ENCODE measurements at regions not wholly inside any gene's neighbourhood (a gene's known extent, or its start where the extent isn't known, plus 50 kb on each side); places are given as distances from the start of the nearest gene placed in this dataset.

- no peak overlapping the region for H3K4me3 ChIP-seq (ENCODE audit: low read depth, low read length)
- in situ Hi-C loops (cut with HindIII; ENCODE audit: low sequenced_read_pairs) = no loop called here
- DNase-seq (ENCODE audit: low read depth, low spot score) = peak; percentile 67
- TF ChIP-seq CTCF (IDR thresholded peaks at IDR 0.05; ENCODE audit: low read depth, low read length) = no peak
These were observed 130.7 kb downstream of the SAMD9 start for GRCh38 chr7:92987095-92987494.

DNA sequence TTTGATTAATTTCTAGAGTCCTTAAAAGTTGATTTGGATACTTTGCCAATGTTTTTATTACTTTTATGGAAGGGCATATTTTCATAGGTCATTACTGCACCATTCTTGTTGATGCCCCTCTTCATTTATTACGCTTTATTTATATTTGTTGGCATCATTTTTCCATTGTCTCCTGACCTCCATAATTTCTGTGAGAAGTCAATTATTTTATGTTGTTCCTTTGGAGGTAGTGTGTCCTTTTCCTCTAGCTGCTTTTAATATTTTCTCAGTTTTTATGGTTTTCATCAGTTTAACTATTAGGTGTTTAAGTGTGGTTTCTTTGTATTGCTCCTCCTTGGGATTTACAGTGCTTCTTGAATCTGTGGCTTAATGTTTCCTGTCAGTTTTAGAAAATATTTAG, 134.9 kb downstream of the SAMD9 start:
- no peak for TF ChIP-seq CTCF (IDR thresholded peaks at IDR 0.05; ENCODE audit: low read depth, low read length)
- no peak for DNase-seq (ENCODE audit: low read depth, low spot score)
- in situ Hi-C loops (cut with HindIII; ENCODE audit: low sequenced_read_pairs) = no loop called here
- no peak overlapping the region for H3K4me3 ChIP-seq (ENCODE audit: low read depth, low read length)

DNA sequence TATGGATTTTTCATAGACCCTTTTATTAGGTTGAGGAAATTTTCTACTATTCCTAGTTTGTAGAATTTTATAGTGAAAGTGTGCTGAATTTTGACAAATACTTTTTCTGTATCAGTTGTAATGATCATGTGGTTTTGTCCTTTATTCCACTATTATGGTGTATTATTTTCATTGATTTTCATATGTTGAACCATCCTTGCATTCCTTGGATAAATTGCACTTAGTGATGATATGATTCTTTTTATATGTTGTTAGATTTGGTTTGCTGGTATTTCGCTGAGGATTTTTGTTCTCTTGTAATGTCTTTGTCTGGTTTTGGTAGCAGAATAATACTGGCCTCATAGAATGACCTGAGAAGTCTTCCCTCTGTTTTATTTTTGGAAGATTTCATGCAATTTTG, 140.6 kb upstream of the CDK6 start:
- no peak for DNase-seq (ENCODE audit: low read depth, low spot score)
- TF ChIP-seq CTCF (IDR thresholded peaks at IDR 0.05; ENCODE audit: low read depth, low read length) = no peak
- no peak overlapping the region for H3K4me3 ChIP-seq (ENCODE audit: low read depth, low read length)
- in situ Hi-C loops (cut with HindIII; ENCODE audit: low sequenced_read_pairs) = no loop called here

DNA sequence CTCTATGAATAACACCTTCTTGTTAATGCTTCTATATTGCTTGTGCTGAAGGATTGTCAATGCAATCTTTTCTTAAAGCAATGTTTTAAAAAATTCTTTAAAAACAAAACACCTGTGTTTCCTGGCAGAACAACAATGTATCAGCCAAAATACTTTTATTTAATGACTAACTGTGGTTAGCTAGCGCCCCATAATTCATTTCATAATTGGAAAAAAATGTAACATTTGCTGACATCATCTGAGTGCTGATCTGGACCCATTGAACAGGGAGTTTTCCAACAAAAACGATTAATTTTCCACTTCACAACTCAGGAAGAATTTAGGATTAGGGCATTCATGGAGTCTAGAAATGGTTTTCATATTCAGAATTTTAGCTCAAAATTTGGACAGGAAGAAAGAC, 137.6 kb upstream of the CDK6 start:
- in situ Hi-C loops (cut with HindIII; ENCODE audit: low sequenced_read_pairs) = no loop called here
- TF ChIP-seq CTCF (IDR thresholded peaks at IDR 0.05; ENCODE audit: low read depth, low read length) = no peak
- H3K4me3 ChIP-seq (ENCODE audit: low read depth, low read length) = no peak overlapping the region
- peak; percentile 36 for DNase-seq (ENCODE audit: low read depth, low spot score)

DNA sequence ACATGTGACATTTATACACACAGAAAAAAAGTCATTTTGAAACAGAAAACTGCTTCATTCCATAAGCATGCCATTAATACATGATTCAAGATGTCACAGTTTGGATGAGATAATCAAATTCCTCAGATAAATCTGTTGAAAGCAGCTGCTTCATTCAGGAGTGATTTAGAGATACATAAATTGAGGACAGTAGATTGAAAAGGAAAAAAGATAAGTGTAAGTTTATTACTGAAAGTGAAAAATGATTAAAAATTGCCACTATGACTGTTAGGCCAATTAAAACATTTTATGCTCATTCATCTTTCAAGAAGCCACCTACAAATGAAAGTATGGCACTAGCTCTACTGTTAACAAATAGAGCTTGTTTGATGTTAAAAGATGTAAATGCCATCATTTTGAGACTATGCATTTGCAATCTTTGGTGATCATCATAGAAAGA, 136.9 kb upstream of the CDK6 start:
- DNase-seq (ENCODE audit: low read depth, low spot score) = no peak
- TF ChIP-seq CTCF (IDR thresholded peaks at IDR 0.05; ENCODE audit: low read depth, low read length) = no peak
- in situ Hi-C loops (cut with HindIII; ENCODE audit: low sequenced_read_pairs) = no loop called here
- no peak overlapping the region for H3K4me3 ChIP-seq (ENCODE audit: low read depth, low read length)

DNA sequence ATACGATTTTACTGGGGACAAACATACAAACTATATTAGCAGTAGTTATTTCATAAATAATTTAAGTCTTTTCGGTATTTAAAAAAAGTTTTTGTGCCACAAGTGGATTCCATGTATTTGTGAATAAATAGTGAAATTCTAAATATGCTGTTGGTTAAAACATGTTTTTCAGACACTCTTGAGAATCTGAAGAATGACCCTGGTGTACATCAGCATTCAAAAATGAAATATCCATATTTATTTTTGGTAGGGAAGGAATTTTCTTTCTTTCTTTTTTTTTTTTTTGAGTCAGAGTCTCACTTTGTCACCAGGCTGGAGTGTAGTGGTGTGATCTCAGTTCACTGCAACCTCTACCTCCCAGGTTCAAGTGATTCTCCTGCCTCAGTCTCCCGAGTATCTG, 136.1 kb upstream of the CDK6 start:
- DNase-seq (ENCODE audit: low read depth, low spot score) = no peak
- in situ Hi-C loops (cut with HindIII; ENCODE audit: low sequenced_read_pairs) = no loop called here
- no peak for TF ChIP-seq CTCF (IDR thresholded peaks at IDR 0.05; ENCODE audit: low read depth, low read length)
- H3K4me3 ChIP-seq (ENCODE audit: low read depth, low read length) = no peak overlapping the region

GRCh38 chr7:92969061-92969460, 132.7 kb upstream of the CDK6 start:
- no peak overlapping the region for H3K4me3 ChIP-seq (ENCODE audit: low read depth, low read length)
- in situ Hi-C loops (cut with HindIII; ENCODE audit: low sequenced_read_pairs) = no loop called here
- no peak for DNase-seq (ENCODE audit: low read depth, low spot score)
- no peak for TF ChIP-seq CTCF (IDR thresholded peaks at IDR 0.05; ENCODE audit: low read depth, low read length)
